DMS53 treated with DMSO at 0.1 percent for 48 hours (cell line): ENCODE measurements at regions not wholly inside any gene's neighbourhood (a gene's known extent, or its start where the extent isn't known, plus 50 kb on each side); places are given as distances from the start of the nearest gene placed in this dataset.
A peak's percentile ranks its signal among the peaks of the same experiment; 100 is the strongest.
"Not testable (repeated sequence)": the region's sequence is repeated elsewhere in the genome, so short reads cannot be mapped to it uniquely, and the experiment has no call there.

ENCODE experiments used
- DNase-seq: peaks from one replicate; lab custom pipeline; 2025; ENCODE audit not compliant: unreplicated experiment; lab: John Stamatoyannopoulos, UW

DNA sequence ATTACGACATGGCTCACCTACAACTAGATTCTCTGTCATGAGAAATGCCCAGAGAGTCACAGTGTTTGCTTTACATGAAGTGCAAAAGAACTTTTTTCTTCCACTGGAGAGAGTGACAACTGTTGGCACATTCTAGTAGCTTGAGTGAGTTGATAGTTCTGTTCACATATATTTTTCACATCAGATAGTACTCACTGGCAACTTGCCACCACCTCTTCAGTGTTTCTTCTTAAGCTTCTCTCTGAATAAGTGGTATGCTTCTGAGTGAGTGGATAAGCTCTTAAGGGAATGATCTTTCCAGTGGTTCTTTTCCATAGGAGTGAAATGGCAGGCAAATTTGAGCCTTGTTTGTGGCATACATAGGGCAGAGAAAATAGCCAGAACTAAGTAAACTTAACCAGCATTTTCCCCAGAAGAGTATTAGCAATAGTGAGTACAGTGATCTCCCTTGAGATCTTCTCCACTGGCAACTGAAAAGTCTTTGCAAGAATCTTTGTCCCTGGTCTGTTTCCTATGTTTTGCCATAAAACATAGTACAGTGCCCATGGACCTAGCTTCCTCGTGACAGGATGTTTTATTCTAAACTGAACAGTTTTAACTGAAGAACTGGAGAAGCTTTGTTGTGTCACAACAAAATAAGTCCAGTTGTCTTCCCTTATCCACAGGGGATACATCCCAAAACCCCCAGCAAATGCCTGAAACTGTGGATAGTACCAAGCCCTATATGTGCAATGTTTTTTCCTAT lies 125.4 kb upstream of the CDK13 start:
- no peak for DNase-seq

GRCh38 chr7:39825401-39825980 lies 124.6 kb upstream of the CDK13 start:
- DNase-seq, result no peak

DNA sequence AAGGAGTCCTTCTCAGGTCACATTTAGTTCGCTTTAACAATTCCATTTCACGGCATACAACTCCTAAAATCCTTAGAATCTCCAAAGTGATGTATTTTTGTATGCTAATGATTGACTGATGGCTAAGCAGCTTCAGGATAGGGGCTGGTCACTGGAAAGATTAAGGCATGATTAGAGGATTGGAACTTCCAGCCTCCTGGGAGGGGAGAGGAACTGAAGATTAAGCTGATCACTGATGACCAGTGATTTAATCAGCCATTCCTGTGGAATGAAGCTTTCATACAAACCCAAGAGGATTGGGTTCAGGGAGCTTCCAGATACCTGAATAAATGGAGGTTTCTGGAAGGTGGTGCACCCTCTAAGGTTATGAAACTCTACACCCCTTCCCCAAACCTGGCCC lies 123.9 kb upstream of the CDK13 start:
- DNase-seq, result no peak

DNA sequence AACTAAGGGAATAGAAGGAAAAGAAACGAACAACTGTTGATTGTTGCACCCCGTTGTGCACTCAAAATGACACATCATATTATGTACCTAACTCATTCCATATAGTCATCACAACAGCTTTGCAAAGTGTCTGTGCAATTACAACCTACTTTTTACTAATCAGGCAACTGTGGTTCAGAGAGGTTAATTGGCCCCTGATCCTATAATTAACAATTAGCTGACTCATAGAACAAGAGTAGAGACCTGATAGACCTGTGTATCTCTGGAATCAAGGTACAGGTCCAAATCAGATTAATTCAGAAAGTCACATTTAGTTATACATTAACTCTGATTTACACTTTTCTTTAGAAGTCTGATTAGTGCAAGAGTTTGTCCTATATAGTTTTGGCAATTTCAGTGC lies 122.5 kb upstream of the CDK13 start:
- no peak for DNase-seq

GRCh38 chr7:39829028-39829427 lies 121.0 kb upstream of the CDK13 start:
- DNase-seq, result no peak

GRCh38 chr7:39832519-39833085 lies 117.5 kb upstream of the CDK13 start:
- no peak for DNase-seq

- not testable (repeated sequence) for DNase-seq
Observed at GRCh38 chr7:39833180-39833799, 116.8 kb upstream of the CDK13 start.

DNA sequence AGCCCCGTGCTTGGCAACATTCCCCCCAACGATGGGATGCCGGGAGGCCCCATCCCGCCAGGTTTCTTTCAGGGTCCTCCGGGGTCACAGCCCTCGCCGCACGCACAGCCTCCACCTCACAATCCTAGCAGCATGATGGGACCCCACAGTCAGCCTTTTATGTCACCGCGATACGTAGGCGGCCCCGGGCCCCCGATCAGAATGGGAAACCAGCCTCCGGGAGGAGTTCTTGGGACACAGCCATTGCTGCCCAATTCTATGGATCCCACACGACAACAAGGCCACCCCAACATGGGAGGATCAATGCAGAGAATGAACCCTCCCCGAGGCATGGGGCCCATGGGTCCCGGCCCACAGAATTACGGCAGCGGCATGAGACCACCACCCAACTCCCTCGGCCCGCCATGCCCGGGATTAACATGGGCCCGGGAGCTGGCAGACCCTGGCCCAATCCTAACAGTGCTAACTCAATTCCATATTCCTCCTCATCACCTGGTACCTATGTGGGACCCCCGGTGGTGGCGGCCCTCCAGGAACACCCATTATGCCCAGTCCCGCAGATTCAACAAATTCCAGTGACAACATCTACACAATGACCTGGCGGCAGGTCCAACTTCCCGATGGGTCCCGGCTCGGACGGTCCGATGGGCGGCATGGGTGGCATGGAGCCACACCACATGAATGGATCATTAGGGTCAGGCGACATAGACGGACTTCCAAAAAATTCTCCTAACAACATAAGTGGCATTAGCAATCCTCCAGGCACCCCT lies 116.0 kb upstream of the CDK13 start:
- DNase-seq, result not testable (repeated sequence)

DNA sequence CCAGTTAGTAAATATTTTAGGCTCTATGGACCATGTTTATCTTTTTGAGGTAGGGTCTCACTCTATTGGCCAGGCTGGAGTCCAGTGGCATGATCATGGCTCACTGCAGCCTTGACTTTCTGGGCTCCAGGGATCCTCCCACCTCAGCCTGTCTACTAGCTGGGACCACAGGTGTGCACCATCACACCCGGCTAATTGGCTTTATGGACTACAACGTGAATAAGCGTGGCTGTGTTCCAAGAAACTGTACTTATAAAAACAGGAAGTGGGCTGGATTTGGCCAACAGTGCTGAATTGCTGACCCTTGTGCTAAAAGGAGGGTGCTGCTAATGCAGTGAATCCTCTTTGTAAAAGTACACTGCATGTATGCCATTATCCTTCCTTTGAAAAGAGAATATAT lies 111.7 kb upstream of the CDK13 start:
- peak; percentile 58 for DNase-seq

DNA sequence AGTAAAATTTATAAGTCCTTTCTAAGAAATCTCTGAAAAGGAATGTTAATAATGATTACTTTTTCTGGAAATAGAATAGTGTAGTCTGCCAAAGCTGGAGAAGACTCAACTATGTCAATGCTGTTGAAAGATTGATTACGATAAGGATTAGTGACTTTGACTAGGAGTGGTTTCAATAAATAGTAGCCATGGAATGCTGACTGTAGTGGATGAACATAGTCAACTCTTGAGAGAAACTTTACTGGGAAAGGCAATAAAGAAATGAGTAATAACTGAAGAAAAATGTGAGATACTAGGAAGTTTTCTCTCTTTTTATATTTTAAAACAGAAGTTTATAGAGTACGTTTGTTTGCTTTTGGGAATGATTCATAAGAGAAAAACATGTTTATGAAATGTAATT lies 105.0 kb upstream of the CDK13 start:
- DNase-seq, result no peak

DNA sequence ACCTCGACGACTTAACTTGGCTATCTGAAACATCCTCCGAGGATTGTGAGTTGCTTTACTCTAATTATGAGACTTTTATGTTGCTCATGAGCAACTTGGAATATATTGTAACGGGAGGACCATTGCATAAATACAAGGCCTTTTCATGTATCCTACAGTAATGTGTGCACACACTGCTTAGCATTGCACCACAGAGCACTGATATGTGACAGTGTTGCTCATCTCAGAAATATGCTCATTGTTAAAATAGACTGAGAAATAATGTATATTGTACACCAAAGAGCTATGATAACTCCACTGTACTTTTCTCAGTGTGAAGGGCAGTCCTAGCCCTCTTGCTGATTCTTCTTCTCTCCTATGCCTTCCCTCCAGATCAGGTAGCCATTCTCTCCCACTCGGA lies 102.8 kb upstream of the CDK13 start:
- DNase-seq, result no peak

DNA sequence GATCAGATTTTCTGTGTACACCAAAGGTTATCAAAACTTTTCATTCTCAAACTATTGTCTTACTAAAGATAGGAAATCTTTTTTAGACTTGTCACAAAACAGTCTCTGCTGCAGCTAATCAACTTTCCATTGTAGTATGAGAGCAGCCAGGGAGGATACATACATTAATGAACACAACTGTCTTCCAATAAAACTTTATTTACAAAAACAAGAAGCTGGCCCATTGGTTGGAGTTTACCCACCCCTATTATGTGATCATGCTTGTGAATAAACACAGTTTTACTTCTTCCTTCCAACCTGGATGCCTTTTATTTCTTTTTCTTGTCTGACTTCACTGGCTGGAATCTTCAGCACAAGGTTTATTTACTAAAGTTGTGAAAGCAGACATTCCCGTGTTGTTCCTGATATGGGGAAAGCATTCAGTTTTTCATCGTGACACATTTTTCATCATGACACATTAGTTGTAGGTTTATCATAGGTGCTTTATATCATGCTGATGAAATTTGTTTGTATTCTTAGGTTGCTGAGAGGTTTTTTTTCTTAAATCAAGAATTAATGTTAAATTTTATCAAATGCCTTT lies 98.5 kb upstream of the CDK13 start:
- no peak for DNase-seq

- not testable (repeated sequence) for DNase-seq
Observed at GRCh38 chr7:39854616-39855324, 95.3 kb upstream of the CDK13 start.

- DNase-seq, result no peak
Observed at GRCh38 chr7:39855325-39855674, 94.8 kb upstream of the CDK13 start.

- not testable (repeated sequence) for DNase-seq
Observed at GRCh38 chr7:39863675-39864322, 86.3 kb upstream of the CDK13 start.

- DNase-seq, result not testable (repeated sequence)
Observed at GRCh38 chr7:39869888-39870522, 80.1 kb upstream of the CDK13 start.

DNA sequence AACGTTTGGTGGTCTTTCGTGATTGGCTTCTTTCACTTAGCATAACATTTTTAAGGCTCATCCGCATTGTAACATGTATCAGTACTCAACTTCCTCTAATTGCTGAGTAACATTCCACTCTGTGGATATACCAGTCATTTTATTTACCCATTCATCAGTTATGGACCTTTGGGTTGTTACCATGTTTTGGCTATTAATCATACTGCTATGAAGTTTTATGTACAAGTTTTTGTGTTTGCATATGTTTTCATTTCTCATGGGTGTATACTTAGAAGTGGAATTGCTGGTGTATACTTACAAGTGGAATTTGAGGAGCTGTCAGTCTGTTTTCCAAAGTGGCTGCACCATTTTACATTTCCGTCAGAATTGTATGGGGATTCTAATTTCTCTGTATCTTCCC lies 78.4 kb upstream of the CDK13 start:
- DNase-seq, result not testable (repeated sequence)

- no peak for DNase-seq
Observed at GRCh38 chr7:39880556-39880955, 69.5 kb upstream of the CDK13 start.

DNA sequence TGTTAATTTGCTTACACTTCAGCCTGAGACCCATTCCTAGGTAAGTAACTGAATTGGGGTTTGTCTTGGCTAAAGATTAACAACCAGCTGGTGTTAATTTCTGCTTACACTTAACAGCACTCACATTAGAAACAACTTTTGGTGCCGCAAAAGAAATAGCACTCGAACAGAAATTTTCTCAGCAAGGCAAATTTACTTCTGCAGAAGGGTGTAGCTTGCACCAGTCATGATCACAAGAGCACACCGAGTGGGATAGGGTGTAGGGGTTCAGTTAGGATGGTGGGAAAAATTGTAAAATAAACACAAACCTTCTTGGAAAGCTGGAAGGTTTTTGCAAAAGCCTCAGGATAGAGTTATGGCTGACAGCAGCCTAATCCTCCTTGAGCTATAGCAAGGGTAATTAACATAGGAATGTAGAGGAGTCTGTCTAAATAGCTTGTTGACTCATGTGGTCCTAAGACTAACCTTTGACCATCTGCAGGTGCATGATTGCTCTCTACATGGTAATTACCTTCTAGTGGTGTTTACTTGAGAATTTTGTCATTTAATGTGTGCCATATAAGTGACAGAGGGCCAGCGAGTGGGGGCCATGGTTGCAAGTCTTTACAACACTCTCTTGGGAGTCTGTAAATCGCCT lies 67.8 kb upstream of the CDK13 start:
- DNase-seq, result no peak
